WTC11 (cell line): ENCODE measurements at regions not wholly inside any gene's neighbourhood (a gene's known extent, or its start where the extent isn't known, plus 50 kb on each side); places are given as distances from the start of the nearest gene placed in this dataset.

ENCODE experiments used
- ATF6 ChIP-seq: sonication (generic); formaldehyde crosslinking; IDR thresholded peaks from 2 replicates; pipeline ENCODE4 v1.8.1; 2023; ENCODE audit warnings: mild to moderate bottlenecking, missing genetic modification reagents
- CBFB ChIP-seq: sonication (generic); formaldehyde crosslinking; IDR thresholded peaks from 2 replicates; pipeline ENCODE4 v1.8.1; 2022; ENCODE audit warnings: mild to moderate bottlenecking, low read depth, missing genetic modification reagents
- CTCF ChIP-seq: fragments of 200-600 bp; IDR thresholded peaks from 2 replicates; pipeline ENCODE4 v1.8.0; 2022; ENCODE audit warnings: antibody characterized with exemption
- ETV6 ChIP-seq: sonication (generic); formaldehyde crosslinking; IDR thresholded peaks from 2 replicates; pipeline ENCODE4 v1.8.1; 2022; ENCODE audit warnings: mild to moderate bottlenecking, missing genetic modification reagents
- FOXJ3 ChIP-seq: sonication (generic); formaldehyde crosslinking; IDR thresholded peaks from 2 replicates; pipeline ENCODE4 v1.9.0; 2021; ENCODE audit warnings: missing genetic modification reagents, mild to moderate bottlenecking, borderline replicate concordance
- JUN ChIP-seq: sonication (generic); formaldehyde crosslinking; IDR thresholded peaks from 2 replicates; pipeline ENCODE4 v1.8.0; 2023; ENCODE audit warnings: mild to moderate bottlenecking, missing genetic modification reagents
- NFE2L1 ChIP-seq: sonication (generic); formaldehyde crosslinking; IDR thresholded peaks from 2 replicates; pipeline ENCODE4 v1.8.1; 2023; ENCODE audit warnings: missing genetic modification reagents
- NFYB ChIP-seq: sonication (generic); formaldehyde crosslinking; conservative IDR thresholded peaks from 2 replicates; pipeline ENCODE4 v1.8.0; 2022; ENCODE audit warnings: low read depth, missing genetic modification reagents
- PRRX2 ChIP-seq: fragments of 250-450 bp; sonication (Bioruptor Pico); IDR thresholded peaks from 2 replicates; pipeline ENCODE4 v1.8.0; 2021; ENCODE audit warnings: mild to moderate bottlenecking
- RORB ChIP-seq: fragments of 250-450 bp; sonication (Bioruptor Pico); IDR thresholded peaks from 2 replicates; pipeline ENCODE4 v1.9.0; 2021; ENCODE audit warnings: mild to moderate bottlenecking
- TF ChIP-seq, protein P1 (sequence below): sonication (generic); formaldehyde crosslinking; IDR thresholded peaks from 2 replicates; pipeline ENCODE4 v1.8.1; 2023; ENCODE audit warnings: mild to moderate bottlenecking, missing genetic modification reagents, moderate library complexity
- TF ChIP-seq, protein P2 (sequence below): fragments of 250-450 bp; sonication (Bioruptor Pico); IDR thresholded peaks from 2 replicates; pipeline ENCODE4 v1.9.0; 2021; ENCODE audit warnings: mild to moderate bottlenecking, borderline replicate concordance
- TF ChIP-seq, protein P3 (sequence below): fragments of 250-450 bp; sonication (Bioruptor Pico); conservative IDR thresholded peaks from 2 replicates; pipeline ENCODE4 v1.9.0; 2021; ENCODE audit warnings: mild to moderate bottlenecking

- TF ChIP-seq RORB (CRISPR knock-in tag), result no peak
- no peak for TF ChIP-seq ETV6
- no peak for TF ChIP-seq FOXJ3 (CRISPR knock-in tag)
- no peak for TF ChIP-seq CTCF
- TF ChIP-seq JUN (CRISPR knock-in tag), result no peak
- TF ChIP-seq, protein P1, sequence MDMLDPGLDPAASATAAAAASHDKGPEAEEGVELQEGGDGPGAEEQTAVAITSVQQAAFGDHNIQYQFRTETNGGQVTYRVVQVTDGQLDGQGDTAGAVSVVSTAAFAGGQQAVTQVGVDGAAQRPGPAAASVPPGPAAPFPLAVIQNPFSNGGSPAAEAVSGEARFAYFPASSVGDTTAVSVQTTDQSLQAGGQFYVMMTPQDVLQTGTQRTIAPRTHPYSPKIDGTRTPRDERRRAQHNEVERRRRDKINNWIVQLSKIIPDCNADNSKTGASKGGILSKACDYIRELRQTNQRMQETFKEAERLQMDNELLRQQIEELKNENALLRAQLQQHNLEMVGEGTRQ (CRISPR knock-in tag), result no peak
- TF ChIP-seq PRRX2 (CRISPR knock-in tag), result no peak
- TF ChIP-seq NFE2L1 (CRISPR knock-in tag), result no peak
- no peak for TF ChIP-seq NFYB
- TF ChIP-seq, protein P2, sequence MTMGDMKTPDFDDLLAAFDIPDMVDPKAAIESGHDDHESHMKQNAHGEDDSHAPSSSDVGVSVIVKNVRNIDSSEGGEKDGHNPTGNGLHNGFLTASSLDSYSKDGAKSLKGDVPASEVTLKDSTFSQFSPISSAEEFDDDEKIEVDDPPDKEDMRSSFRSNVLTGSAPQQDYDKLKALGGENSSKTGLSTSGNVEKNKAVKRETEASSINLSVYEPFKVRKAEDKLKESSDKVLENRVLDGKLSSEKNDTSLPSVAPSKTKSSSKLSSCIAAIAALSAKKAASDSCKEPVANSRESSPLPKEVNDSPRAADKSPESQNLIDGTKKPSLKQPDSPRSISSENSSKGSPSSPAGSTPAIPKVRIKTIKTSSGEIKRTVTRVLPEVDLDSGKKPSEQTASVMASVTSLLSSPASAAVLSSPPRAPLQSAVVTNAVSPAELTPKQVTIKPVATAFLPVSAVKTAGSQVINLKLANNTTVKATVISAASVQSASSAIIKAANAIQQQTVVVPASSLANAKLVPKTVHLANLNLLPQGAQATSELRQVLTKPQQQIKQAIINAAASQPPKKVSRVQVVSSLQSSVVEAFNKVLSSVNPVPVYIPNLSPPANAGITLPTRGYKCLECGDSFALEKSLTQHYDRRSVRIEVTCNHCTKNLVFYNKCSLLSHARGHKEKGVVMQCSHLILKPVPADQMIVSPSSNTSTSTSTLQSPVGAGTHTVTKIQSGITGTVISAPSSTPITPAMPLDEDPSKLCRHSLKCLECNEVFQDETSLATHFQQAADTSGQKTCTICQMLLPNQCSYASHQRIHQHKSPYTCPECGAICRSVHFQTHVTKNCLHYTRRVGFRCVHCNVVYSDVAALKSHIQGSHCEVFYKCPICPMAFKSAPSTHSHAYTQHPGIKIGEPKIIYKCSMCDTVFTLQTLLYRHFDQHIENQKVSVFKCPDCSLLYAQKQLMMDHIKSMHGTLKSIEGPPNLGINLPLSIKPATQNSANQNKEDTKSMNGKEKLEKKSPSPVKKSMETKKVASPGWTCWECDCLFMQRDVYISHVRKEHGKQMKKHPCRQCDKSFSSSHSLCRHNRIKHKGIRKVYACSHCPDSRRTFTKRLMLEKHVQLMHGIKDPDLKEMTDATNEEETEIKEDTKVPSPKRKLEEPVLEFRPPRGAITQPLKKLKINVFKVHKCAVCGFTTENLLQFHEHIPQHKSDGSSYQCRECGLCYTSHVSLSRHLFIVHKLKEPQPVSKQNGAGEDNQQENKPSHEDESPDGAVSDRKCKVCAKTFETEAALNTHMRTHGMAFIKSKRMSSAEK, result no peak
- no peak for TF ChIP-seq ATF6
- TF ChIP-seq CBFB (CRISPR knock-in tag), result no peak
- TF ChIP-seq, protein P3, sequence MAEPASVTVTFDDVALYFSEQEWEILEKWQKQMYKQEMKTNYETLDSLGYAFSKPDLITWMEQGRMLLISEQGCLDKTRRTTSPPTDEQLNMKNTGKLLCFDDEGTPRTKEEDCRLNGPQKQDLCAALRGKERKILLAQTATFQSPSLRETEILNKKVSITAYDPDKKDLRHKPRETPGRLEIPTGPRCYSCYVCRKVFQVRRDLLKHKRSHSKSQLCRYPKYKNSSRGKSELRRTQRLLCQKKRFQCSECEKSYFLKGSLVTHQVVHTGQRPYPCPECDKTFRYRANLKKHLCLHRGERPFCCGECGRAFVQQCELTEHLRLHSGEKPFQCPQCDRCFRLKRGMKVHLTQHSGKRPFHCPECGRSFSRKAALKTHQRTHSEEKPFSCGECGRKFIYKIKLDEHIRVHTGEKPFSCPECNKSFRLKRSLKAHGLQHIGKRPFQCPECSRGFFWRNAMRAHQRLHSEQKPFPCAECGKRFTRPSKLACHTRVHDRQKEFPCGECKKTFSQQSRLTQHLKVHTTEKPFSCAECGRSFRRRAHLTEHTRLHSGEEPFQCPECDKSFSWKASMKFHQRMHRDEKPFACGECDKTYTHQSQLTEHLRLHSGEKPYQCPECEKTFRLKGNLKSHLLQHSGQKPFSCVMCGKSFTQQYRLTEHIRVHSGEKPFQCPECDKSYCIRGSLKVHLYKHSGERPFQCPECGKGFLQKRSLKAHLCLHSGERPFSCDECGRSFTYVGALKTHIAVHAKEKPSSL, result no peak
These were observed 103.2 kb upstream of the IQSEC1 start for GRCh38 chr3:13176445-13176844.
